HTR-8/SVneo (cell line): ENCODE measurements at regions not wholly inside any gene's neighbourhood (a gene's known extent, or its start where the extent isn't known, plus 50 kb on each side); places are given as distances from the start of the nearest gene placed in this dataset.
A peak's percentile ranks its signal among the peaks of the same experiment; 100 is the strongest.
"Not testable (repeated sequence)": the region's sequence is repeated elsewhere in the genome, so short reads cannot be mapped to it uniquely, and the experiment has no call there.

Source experiments
- DNase-seq: peaks from one replicate; pipeline ENCODE4 v3.0.0; 2011; ENCODE audit warnings: low spot score, mixed read lengths; ENCODE audit not compliant: insufficient read length
- FAIRE-seq: peaks from 2 replicates; lab custom pipeline; 2011; peaks lifted over from hg19 to GRCh38; lab: Jason Lieb, UNC

GRCh38 chr10:25849988-25850387, 84.0 kb upstream of the MYO3A start:
- no peak for DNase-seq

GRCh38 chr10:25851548-25851947, 82.5 kb upstream of the MYO3A start:
- FAIRE-seq (no peak), DNase-seq (no peak)

More at GRCh38 chr10:25849988-25850387, 84.0 kb upstream of the MYO3A start:
- FAIRE-seq, result no peak

- no peak for DNase-seq
- FAIRE-seq, result no peak
These were observed 81.6 kb upstream of the MYO3A start for GRCh38 chr10:25852364-25852941.

- DNase-seq, result no peak
- no peak for FAIRE-seq
These were observed 76.0 kb upstream of the MYO3A start for GRCh38 chr10:25858076-25858475.

- DNase-seq, result no peak
- no peak for FAIRE-seq
These were observed 68.8 kb upstream of the MYO3A start for GRCh38 chr10:25865267-25865666.

- FAIRE-seq (no peak), DNase-seq (no peak)
These were observed 66.7 kb upstream of the MYO3A start for GRCh38 chr10:25867321-25867720.

GRCh38 chr10:25869067-25869591, 64.9 kb upstream of the MYO3A start:
- FAIRE-seq (no peak), DNase-seq (no peak)

- FAIRE-seq (no peak), DNase-seq (no peak)
These were observed 64.4 kb upstream of the MYO3A start for GRCh38 chr10:25869609-25870008.

GRCh38 chr10:25874402-25874801, 59.6 kb upstream of the MYO3A start:
- not testable (repeated sequence) for FAIRE-seq, DNase-seq

GRCh38 chr10:25875556-25876165, 58.4 kb upstream of the MYO3A start:
- DNase-seq (peak; percentile 44), FAIRE-seq (peak; percentile 51)

GRCh38 chr10:25877296-25877695, 56.7 kb upstream of the MYO3A start:
- FAIRE-seq (no peak), DNase-seq (no peak)
